Epithelial cell of esophagus (primary cell): ENCODE measurements at regions not wholly inside any gene's neighbourhood (a gene's known extent, or its start where the extent isn't known, plus 50 kb on each side); places are given as distances from the start of the nearest gene placed in this dataset.
"Not testable (repeated sequence)": the region's sequence is repeated elsewhere in the genome, so short reads cannot be mapped to it uniquely, and the experiment has no call there.

ENCODE experiments used
- DNase-seq: peaks from one replicate; pipeline ENCODE4 v3.0.0; 2010; ENCODE audit warnings: low read depth
- H3K4me3 ChIP-seq: 2 replicates; pipeline ENCODE4 v1.5.1; 2011; ENCODE audit warnings: mild to moderate bottlenecking, low read length, control low read depth
- CTCF ChIP-seq: IDR thresholded peaks from 2 replicates; pipeline ENCODE4 v1.5.1; 2011; ENCODE audit warnings: low read depth, mild to moderate bottlenecking, low read length, control low read depth, inconsistent platforms; ENCODE audit not compliant: insufficient read depth; ENCODE audit errors: missing control alignments

GRCh38 chr13:53101883-53102282, 73.3 kb downstream of the OLFM4 start:
- DNase-seq = no peak
- H3K4me3 ChIP-seq = no peak overlapping the region
- no peak for TF ChIP-seq CTCF

GRCh38 chr13:53104136-53104535, 75.5 kb downstream of the OLFM4 start:
- no peak for DNase-seq
- no peak for TF ChIP-seq CTCF

GRCh38 chr13:53105477-53105876, 76.9 kb downstream of the OLFM4 start:
- H3K4me3 ChIP-seq = no peak overlapping the region
- TF ChIP-seq CTCF = no peak
- DNase-seq = no peak

More at GRCh38 chr13:53104136-53104535, 75.5 kb downstream of the OLFM4 start:
- H3K4me3 ChIP-seq = no peak overlapping the region

GRCh38 chr13:53105890-53106289, 77.3 kb downstream of the OLFM4 start:
- DNase-seq = peak; percentile 6
- TF ChIP-seq CTCF = no peak
- H3K4me3 ChIP-seq = no peak overlapping the region

- no peak for DNase-seq
- no peak for TF ChIP-seq CTCF
- no peak overlapping the region for H3K4me3 ChIP-seq
These were observed 81.6 kb downstream of the OLFM4 start for GRCh38 chr13:53110181-53110580.

GRCh38 chr13:53110614-53111013, 82.0 kb downstream of the OLFM4 start:
- no peak overlapping the region for H3K4me3 ChIP-seq
- no peak for DNase-seq
- no peak for TF ChIP-seq CTCF

- no peak overlapping the region for H3K4me3 ChIP-seq
- TF ChIP-seq CTCF = no peak
- no peak for DNase-seq
These were observed 83.9 kb downstream of the OLFM4 start for GRCh38 chr13:53112522-53112921.

GRCh38 chr13:53117048-53117447, 88.4 kb downstream of the OLFM4 start:
- H3K4me3 ChIP-seq, DNase-seq: not testable (repeated sequence)
